SU-DHL-6 (cell line): ENCODE measurements at regions not wholly inside any gene's neighbourhood (a gene's known extent, or its start where the extent isn't known, plus 50 kb on each side); places are given as distances from the start of the nearest gene placed in this dataset.

Source experiments
- EZH2phosphoT487 ChIP-seq: fragments of 200-600 bp; sonication (generic), shearing (Covaris generic); conservative IDR thresholded peaks from 2 replicates; pipeline ENCODE4 v1.6.1; 2018; ENCODE audit warnings: mild to moderate bottlenecking, antibody characterized with exemption, low read length, moderate library complexity, mixed read lengths
- TF ChIP-seq, protein P1 (sequence below): fragments of 200-600 bp; sonication (generic); IDR thresholded peaks from one replicate; pipeline ENCODE4 v1.5.1; 2017; ENCODE audit warnings: antibody characterized with exemption, mild to moderate bottlenecking, low read length, moderate library complexity; ENCODE audit not compliant: insufficient read depth, poor library complexity, severe bottlenecking

DNA sequence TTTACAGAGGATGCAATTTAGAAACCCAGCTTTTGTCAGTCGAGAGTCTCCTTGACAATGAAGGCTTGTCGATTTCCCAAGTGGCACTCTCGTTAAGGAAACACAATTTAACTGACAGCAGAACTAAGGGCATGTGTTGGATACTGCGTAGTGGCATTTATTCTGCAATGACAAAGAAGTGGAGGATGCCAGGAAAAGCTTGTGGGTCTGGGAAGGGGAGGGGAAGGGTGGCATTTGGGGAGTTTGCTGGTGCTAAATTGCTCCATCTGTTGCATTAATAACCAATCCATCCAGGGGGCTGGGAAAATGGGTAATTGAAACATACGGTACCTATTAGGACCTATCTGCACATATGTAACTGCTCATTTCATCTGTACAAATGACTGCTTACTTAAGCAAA, 190.6 kb downstream of the NSG2 start:
- TF ChIP-seq, protein P1, sequence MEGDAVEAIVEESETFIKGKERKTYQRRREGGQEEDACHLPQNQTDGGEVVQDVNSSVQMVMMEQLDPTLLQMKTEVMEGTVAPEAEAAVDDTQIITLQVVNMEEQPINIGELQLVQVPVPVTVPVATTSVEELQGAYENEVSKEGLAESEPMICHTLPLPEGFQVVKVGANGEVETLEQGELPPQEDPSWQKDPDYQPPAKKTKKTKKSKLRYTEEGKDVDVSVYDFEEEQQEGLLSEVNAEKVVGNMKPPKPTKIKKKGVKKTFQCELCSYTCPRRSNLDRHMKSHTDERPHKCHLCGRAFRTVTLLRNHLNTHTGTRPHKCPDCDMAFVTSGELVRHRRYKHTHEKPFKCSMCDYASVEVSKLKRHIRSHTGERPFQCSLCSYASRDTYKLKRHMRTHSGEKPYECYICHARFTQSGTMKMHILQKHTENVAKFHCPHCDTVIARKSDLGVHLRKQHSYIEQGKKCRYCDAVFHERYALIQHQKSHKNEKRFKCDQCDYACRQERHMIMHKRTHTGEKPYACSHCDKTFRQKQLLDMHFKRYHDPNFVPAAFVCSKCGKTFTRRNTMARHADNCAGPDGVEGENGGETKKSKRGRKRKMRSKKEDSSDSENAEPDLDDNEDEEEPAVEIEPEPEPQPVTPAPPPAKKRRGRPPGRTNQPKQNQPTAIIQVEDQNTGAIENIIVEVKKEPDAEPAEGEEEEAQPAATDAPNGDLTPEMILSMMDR = no peak
- TF ChIP-seq EZH2phosphoT487 = no peak
